ENCODE measurements at regions not wholly inside any gene's neighbourhood (a gene's known extent, or its start where the extent isn't known, plus 50 kb on each side); places are given as distances from the start of the nearest gene placed in this dataset.

- H3K4me3 ChIP-seq (ENCODE audit: low read length), result no peak overlapping the region
- H3K9me3 ChIP-seq (replicated peaks; ENCODE audit: insufficient read depth, low read length), result no peaks in the 10 kb centered on the region
- H4K20me1 ChIP-seq (ENCODE audit: insufficient read depth, low read length), result no peaks in the 10 kb centered on the region
- no peaks in the 10 kb centered on the region for H3K4me1 ChIP-seq (ENCODE audit: low read length)
- no peaks in the 10 kb centered on the region for H3K79me2 ChIP-seq (ENCODE audit: low read length)
- TF ChIP-seq EZH2 (optimal IDR thresholded peaks at IDR 0.05; ENCODE audit: low read depth, low read length), result no peak
- no peak for TF ChIP-seq CTCF (IDR thresholded peaks at IDR 0.05; ENCODE audit: low read length)
- TF ChIP-seq EZH2phosphoT487 (IDR thresholded peaks at IDR 0.05; ENCODE audit: low read length), result no peak
- no peaks in the 10 kb centered on the region for H3K27me3 ChIP-seq (replicated peaks; ENCODE audit: insufficient read depth, low read length)
- no peaks in the 10 kb centered on the region for H3F3A ChIP-seq (ENCODE audit: insufficient read depth, low read length)
- H3K9ac ChIP-seq (ENCODE audit: low read length), result no peak overlapping the region
- DNase-seq, result no peak
- H3K27ac ChIP-seq (ENCODE audit: low read length), result no peak overlapping the region
- H3K36me3 ChIP-seq (replicated peaks; ENCODE audit: insufficient read depth, low read length), result no peaks in the 10 kb centered on the region
- no peak overlapping the region for H3K4me2 ChIP-seq (ENCODE audit: low read depth, low read length)
- H3K9me2 ChIP-seq (replicated peaks; ENCODE audit: insufficient read depth, low read length), result no peaks in the 10 kb centered on the region
- H2AFZ ChIP-seq (ENCODE audit: low read length), result no peak overlapping the region
These were observed 480.8 kb downstream of the PLCL1 start for GRCh38 chr2:198285216-198285615.

- Histone ChIP-seq H3K4me2 (ENCODE audit: low read depth, low read length) (no peak overlapping the region), H3K27ac (ENCODE audit: low read length) (no peak overlapping the region), H3K79me2 (ENCODE audit: low read length) (no peaks in the 10 kb centered on the region), H3K4me1 (ENCODE audit: low read length) (no peaks in the 10 kb centered on the region), H2AFZ (ENCODE audit: low read length) (no peak overlapping the region), H3F3A (ENCODE audit: insufficient read depth, low read length) (no peaks in the 10 kb centered on the region), H3K9me3 (replicated peaks; ENCODE audit: insufficient read depth, low read length) (no peaks in the 10 kb centered on the region), H3K9me2 (replicated peaks; ENCODE audit: insufficient read depth, low read length) (no peaks in the 10 kb centered on the region), H3K9ac (ENCODE audit: low read length) (no peak overlapping the region), H3K36me3 (replicated peaks; ENCODE audit: insufficient read depth, low read length) (no peaks in the 10 kb centered on the region), H3K4me3 (ENCODE audit: low read length) (no peak overlapping the region), H4K20me1 (ENCODE audit: insufficient read depth, low read length) (no peaks in the 10 kb centered on the region), H3K27me3 (replicated peaks; ENCODE audit: insufficient read depth, low read length) (no peaks in the 10 kb centered on the region)
- no peak for TF ChIP-seq CTCF (IDR thresholded peaks at IDR 0.05; ENCODE audit: low read length)
- TF ChIP-seq EZH2 (optimal IDR thresholded peaks at IDR 0.05; ENCODE audit: low read depth, low read length), result no peak
- TF ChIP-seq EZH2phosphoT487 (IDR thresholded peaks at IDR 0.05; ENCODE audit: low read length), result no peak
- DNase-seq, result no peak
These were observed 478.8 kb downstream of the PLCL1 start for GRCh38 chr2:198283146-198283545.

- no peaks in the 10 kb centered on the region for H3K79me2 ChIP-seq (ENCODE audit: low read length)
- H3K36me3 ChIP-seq (replicated peaks; ENCODE audit: insufficient read depth, low read length), result no peaks in the 10 kb centered on the region
These were observed 477.7 kb downstream of the PLCL1 start for GRCh38 chr2:198282061-198282460.

More at GRCh38 chr2:198282061-198282460, 477.7 kb downstream of the PLCL1 start:
- no peaks in the 10 kb centered on the region for H4K20me1 ChIP-seq (ENCODE audit: insufficient read depth, low read length)
- no peaks in the 10 kb centered on the region for H3K9me2 ChIP-seq (replicated peaks; ENCODE audit: insufficient read depth, low read length)
- no peak overlapping the region for H3K27ac ChIP-seq (ENCODE audit: low read length)
- H3K4me3 ChIP-seq (ENCODE audit: low read length), result no peak overlapping the region
- H3K27me3 ChIP-seq (replicated peaks; ENCODE audit: insufficient read depth, low read length), result no peaks in the 10 kb centered on the region
- no peaks in the 10 kb centered on the region for H3K9me3 ChIP-seq (replicated peaks; ENCODE audit: insufficient read depth, low read length)
- H3K4me1 ChIP-seq (ENCODE audit: low read length), result no peaks in the 10 kb centered on the region
- DNase-seq, result no peak
- H3K4me2 ChIP-seq (ENCODE audit: low read depth, low read length), result no peak overlapping the region
- no peak overlapping the region for H3K9ac ChIP-seq (ENCODE audit: low read length)
- no peak overlapping the region for H2AFZ ChIP-seq (ENCODE audit: low read length)
- TF ChIP-seq EZH2phosphoT487 (IDR thresholded peaks at IDR 0.05; ENCODE audit: low read length) (no peak), EZH2 (optimal IDR thresholded peaks at IDR 0.05; ENCODE audit: low read depth, low read length) (no peak), CTCF (IDR thresholded peaks at IDR 0.05; ENCODE audit: low read length) (no peak)
- no peaks in the 10 kb centered on the region for H3F3A ChIP-seq (ENCODE audit: insufficient read depth, low read length)
